Endothelial cell (in vitro differentiated cells): ENCODE measurements at regions not wholly inside any gene's neighbourhood (a gene's known extent, or its start where the extent isn't known, plus 50 kb on each side); places are given as distances from the start of the nearest gene placed in this dataset.

Experiments used
- DNase-seq: peaks from one replicate; pipeline ENCODE4 v3.0.0; 2021; ENCODE audit warnings: low spot score
- H3K27ac Mint-ChIP-seq: one replicate; pipeline ENCODE4 v1.8.0; 2021; ENCODE audit warnings: mixed read lengths, inconsistent platforms; ENCODE audit not compliant: unreplicated experiment
- H3K27me3 Mint-ChIP-seq: one replicate; pipeline ENCODE4 v1.8.0; 2021; ENCODE audit warnings: mild to moderate bottlenecking, moderate library complexity, mixed read lengths, inconsistent platforms; ENCODE audit not compliant: unreplicated experiment
- H3K36me3 Mint-ChIP-seq: one replicate; pipeline ENCODE4 v1.8.0; 2021; ENCODE audit warnings: mild to moderate bottlenecking, low read depth, mixed read lengths, inconsistent platforms; ENCODE audit not compliant: unreplicated experiment
- H3K4me1 Mint-ChIP-seq: one replicate; pipeline ENCODE4 v1.8.0; 2021; ENCODE audit warnings: mild to moderate bottlenecking, mixed read lengths, inconsistent platforms; ENCODE audit not compliant: unreplicated experiment
- H3K4me3 Mint-ChIP-seq: one replicate; pipeline ENCODE4 v1.8.0; 2021; ENCODE audit warnings: mild to moderate bottlenecking, mixed read lengths, inconsistent platforms; ENCODE audit not compliant: unreplicated experiment
- H3K9me3 Mint-ChIP-seq: one replicate; pipeline ENCODE4 v1.8.0; 2021; ENCODE audit warnings: mixed read lengths, inconsistent platforms; ENCODE audit not compliant: unreplicated experiment
- TF ChIP-seq, protein P1 (sequence below): fragments of 200-600 bp; sonication (generic); IDR thresholded peaks from one replicate; pipeline ENCODE4 v1.5.0; 2021; ENCODE audit warnings: antibody characterized with exemption; ENCODE audit not compliant: unreplicated experiment

DNA sequence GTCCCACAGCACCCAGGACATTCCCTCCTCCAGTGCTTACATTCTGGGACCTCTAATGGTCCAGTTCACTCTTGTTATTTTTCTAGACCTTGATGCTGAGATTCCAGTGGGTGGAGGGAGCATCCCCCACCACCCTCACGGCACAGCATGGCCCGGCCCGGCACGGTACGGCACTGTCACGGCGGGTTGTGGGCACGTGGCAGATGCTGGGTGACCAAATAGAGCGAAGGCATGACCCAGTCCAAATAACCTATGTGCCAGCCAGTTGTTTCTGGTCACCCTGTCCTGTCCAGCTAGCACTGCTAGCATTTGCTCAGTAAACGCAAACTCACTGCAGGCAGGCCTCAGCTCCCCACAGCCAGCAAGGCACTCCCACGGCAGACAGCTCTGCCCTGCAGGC, 204.7 kb downstream of the ENGASE start:
- Mint-ChIP-seq H3K27me3 (peaks cover 4% of the 10 kb centered on the region), H3K9me3 (no peaks in the 10 kb centered on the region), H3K4me1 (peaks cover 3% of the 10 kb centered on the region), H3K36me3 (no peaks in the 10 kb centered on the region), H3K4me3 (no peak overlapping the region), H3K27ac (no peak overlapping the region)
- DNase-seq, result no peak
- TF ChIP-seq, protein P1, sequence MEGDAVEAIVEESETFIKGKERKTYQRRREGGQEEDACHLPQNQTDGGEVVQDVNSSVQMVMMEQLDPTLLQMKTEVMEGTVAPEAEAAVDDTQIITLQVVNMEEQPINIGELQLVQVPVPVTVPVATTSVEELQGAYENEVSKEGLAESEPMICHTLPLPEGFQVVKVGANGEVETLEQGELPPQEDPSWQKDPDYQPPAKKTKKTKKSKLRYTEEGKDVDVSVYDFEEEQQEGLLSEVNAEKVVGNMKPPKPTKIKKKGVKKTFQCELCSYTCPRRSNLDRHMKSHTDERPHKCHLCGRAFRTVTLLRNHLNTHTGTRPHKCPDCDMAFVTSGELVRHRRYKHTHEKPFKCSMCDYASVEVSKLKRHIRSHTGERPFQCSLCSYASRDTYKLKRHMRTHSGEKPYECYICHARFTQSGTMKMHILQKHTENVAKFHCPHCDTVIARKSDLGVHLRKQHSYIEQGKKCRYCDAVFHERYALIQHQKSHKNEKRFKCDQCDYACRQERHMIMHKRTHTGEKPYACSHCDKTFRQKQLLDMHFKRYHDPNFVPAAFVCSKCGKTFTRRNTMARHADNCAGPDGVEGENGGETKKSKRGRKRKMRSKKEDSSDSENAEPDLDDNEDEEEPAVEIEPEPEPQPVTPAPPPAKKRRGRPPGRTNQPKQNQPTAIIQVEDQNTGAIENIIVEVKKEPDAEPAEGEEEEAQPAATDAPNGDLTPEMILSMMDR, result no peak

DNA sequence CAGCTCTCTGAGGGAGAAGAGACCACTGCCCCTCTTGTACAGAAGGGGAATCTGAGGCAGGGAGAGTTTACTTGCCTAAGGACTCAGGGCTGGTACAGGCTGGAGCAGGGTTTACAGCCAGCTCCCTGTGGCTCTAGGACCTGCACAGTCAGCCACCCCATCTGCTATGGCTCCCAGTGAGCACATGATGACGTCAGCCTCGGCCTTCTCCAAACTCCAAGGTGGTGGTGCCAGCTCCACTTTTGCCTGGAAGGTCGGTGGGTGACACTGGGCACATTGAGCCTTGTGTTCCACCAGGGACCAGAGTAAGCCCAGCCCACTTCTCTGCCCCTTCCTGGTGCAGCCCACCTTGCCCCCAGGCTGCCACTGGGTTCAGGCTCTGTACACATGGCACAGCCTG, 202.2 kb downstream of the ENGASE start:
- Mint-ChIP-seq H3K4me3 (no peak overlapping the region), H3K9me3 (no peaks in the 10 kb centered on the region), H3K27me3 (peaks cover 4% of the 10 kb centered on the region), H3K27ac (no peak overlapping the region), H3K36me3 (no peaks in the 10 kb centered on the region), H3K4me1 (peaks cover 7% of the 10 kb centered on the region)
- no peak for DNase-seq
- TF ChIP-seq, protein P1, result no peak

DNA sequence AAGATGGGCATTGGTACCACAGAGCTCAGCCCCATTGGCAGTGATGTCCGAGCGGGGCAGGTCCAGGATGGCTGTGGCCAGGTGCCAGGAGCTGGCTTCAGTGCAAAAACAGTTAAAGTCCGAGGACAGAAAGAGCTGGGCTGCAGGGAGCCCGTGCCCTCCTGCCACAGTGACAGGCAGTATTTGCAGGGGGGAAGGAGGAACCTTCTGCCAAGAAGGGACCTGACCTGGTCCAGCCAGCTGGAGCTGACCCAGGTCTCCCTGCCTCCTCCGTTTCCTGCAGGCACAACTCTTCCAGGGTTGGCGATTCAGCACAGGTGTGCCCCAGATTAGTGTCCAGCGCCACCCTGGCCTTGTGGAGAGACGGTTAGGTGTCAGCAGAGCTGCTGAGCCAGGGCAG, 199.0 kb downstream of the ENGASE start:
- TF ChIP-seq, protein P1, result no peak
- Mint-ChIP-seq H3K36me3 (no peaks in the 10 kb centered on the region), H3K4me3 (no peak overlapping the region), H3K4me1 (peaks cover 7% of the 10 kb centered on the region), H3K27me3 (peaks cover 5% of the 10 kb centered on the region), H3K27ac (no peak overlapping the region), H3K9me3 (no peaks in the 10 kb centered on the region)
- DNase-seq, result no peak

DNA sequence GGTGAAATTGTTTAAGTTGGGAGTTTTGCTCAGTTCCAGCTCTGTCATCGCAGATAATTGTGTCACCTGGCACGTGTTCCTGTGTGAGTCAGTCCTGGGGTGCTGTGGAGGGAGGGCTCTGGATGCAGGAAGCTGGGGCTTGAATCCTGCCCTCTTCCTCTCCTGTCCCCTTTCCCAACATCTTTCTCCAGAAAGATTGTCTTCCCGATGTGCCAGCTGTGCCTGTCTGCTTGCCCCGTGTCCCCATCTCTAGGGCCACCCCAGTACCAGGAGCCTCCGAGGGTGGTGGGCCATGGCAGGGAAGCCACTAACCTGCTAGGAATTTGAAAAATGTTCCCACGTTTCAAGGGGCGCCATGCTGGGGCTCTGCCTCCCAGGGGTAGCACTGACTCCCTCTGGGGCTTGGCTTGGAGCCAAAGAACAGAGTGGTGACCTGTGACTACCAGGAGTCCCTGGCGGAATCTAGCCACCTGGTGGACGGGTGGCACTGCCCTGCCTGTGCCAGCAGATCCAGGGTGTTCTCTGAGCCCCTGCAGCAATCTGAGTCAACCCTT, 198.1 kb downstream of the ENGASE start:
- TF ChIP-seq, protein P1, result no peak
- no peaks in the 10 kb centered on the region for H3K9me3 Mint-ChIP-seq
- no peak overlapping the region for H3K4me3 Mint-ChIP-seq
- H3K27me3 Mint-ChIP-seq, result peaks cover 6% of the 10 kb centered on the region
- no peak for DNase-seq
- H3K4me1 Mint-ChIP-seq, result peaks cover 7% of the 10 kb centered on the region
- H3K36me3 Mint-ChIP-seq, result no peaks in the 10 kb centered on the region
- no peak overlapping the region for H3K27ac Mint-ChIP-seq

DNA sequence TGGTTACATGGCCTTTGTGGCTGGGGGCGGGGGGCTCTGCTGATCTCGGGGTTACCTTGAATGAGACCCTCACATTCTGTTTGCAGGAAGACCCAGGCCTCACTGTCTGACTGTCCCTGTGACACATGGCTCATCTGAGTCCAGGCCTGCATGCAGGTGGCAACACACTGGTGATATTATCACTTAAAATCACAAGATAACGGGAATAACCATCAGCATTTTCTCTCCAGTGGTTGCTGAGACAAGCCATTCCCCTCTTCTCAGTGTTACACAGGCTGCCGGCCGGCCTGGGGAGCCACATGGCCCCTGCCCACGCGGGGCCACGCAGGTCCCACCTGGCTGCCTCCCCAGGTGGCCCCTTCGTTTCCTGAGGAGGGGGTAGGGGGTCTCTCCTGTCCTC, 197.6 kb downstream of the ENGASE start:
- H3K27ac Mint-ChIP-seq, result no peak overlapping the region
- H3K4me1 Mint-ChIP-seq, result peaks cover 7% of the 10 kb centered on the region
- no peak overlapping the region for H3K4me3 Mint-ChIP-seq
- H3K9me3 Mint-ChIP-seq, result no peaks in the 10 kb centered on the region
- no peak for DNase-seq
- H3K36me3 Mint-ChIP-seq, result no peaks in the 10 kb centered on the region
- TF ChIP-seq, protein P1, result no peak
- H3K27me3 Mint-ChIP-seq, result peaks cover 6% of the 10 kb centered on the region
